ENCODE measurements at regions not wholly inside any gene's neighbourhood (a gene's known extent, or its start where the extent isn't known, plus 50 kb on each side); places are given as distances from the start of the nearest gene placed in this dataset.

DNA sequence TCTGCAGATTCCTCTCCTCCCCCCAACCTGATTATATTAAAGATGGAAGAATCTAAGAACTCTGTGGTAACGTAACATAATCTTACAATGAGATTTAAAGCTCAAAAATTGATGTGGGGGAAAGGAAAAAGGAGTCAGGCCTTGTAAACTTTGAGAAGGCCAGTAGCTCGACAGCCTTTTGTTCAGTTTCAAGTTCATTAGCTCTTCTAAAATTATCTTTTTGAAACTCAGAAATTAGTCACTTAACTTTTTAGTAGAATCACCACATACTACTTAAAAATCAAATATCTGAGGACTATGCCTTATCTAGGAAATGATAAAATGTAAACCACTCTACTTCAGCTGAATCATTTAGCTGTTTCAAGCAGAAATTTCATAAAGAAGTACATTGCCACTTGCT lies 996.2 kb downstream of the AMY1C start:
- TF ChIP-seq, protein P1, sequence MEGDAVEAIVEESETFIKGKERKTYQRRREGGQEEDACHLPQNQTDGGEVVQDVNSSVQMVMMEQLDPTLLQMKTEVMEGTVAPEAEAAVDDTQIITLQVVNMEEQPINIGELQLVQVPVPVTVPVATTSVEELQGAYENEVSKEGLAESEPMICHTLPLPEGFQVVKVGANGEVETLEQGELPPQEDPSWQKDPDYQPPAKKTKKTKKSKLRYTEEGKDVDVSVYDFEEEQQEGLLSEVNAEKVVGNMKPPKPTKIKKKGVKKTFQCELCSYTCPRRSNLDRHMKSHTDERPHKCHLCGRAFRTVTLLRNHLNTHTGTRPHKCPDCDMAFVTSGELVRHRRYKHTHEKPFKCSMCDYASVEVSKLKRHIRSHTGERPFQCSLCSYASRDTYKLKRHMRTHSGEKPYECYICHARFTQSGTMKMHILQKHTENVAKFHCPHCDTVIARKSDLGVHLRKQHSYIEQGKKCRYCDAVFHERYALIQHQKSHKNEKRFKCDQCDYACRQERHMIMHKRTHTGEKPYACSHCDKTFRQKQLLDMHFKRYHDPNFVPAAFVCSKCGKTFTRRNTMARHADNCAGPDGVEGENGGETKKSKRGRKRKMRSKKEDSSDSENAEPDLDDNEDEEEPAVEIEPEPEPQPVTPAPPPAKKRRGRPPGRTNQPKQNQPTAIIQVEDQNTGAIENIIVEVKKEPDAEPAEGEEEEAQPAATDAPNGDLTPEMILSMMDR (conservative IDR thresholded peaks at IDR 0.05; ENCODE audit: low read depth, low read length): no peak
- no peak for DNase-seq (ENCODE audit: low read depth)
- H3K4me3 ChIP-seq (ENCODE audit: low read depth, low read length): no peak overlapping the region

DNA sequence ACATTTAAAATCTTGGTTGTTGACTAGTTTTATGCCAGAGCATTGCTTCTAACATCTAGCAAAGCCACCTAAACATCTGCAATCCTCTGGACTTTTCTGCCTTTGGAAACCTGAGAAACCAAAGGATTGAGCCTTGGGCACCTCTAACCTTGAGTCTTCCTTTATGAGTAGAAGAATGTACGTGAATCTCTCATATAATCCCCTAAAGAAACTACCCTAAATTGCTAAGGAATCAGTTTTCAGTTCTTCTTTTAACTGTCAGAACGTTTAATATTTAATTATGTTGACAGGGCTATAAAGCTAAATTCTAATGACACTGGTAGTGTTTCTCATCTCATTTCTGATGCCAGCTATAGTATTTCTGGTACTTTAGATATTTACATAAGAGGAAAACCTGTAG lies 997.3 kb downstream of the AMY1C start:
- H3K4me3 ChIP-seq (ENCODE audit: low read depth, low read length): no peak overlapping the region
- DNase-seq (ENCODE audit: low read depth): no peak
- TF ChIP-seq, protein P1 (conservative IDR thresholded peaks at IDR 0.05; ENCODE audit: low read depth, low read length): no peak

DNA sequence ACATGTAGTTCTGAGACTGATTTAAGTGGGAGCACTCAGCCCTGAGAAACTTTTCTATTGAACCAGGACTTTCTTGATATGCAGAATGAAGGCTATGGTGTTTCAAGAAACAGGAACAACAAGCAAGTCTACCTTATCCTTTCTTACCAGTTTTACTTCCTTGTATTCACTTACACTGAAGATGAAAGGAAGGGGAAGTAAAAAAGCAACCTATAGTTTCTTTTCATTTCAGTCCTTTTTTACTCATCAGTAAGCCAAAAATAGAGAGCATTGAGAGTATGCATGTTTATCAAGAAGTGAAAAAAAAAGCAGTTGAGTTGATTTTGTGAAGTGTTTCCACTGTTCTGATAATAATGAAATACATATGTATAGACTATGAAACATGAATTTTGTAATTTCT lies 1010.3 kb downstream of the AMY1C start:
- H3K4me3 ChIP-seq (ENCODE audit: low read depth, low read length): no peak overlapping the region
- DNase-seq (ENCODE audit: low read depth): no peak
- TF ChIP-seq, protein P1 (conservative IDR thresholded peaks at IDR 0.05; ENCODE audit: low read depth, low read length): no peak

DNA sequence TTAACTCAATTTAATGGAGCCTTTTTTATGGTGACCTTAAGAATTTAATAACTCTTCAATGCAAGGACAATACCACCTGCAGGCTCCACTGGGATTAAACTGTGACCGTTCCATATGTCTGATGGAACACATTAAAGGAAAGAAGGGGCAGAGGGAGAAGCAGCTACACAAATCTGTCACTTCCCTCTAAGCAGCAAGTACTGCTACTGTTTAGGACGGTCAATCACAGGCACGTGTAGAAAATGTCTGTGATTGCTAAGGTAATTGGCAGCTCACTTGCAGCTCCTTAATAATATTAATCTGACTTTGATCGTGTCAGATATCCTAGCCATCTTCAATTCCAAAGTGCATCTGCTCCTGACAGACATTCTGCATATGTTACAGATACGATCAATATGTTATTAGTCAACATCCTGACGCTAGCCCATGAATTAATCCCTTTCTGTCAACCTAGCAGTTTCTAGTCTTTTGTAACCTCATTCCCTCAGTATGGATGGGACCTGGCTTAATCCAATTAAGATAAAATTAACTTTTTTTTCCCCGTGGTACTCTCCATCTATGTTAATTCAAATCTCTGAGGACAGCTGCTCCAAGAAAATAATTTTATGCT lies 1012.4 kb downstream of the AMY1C start:
- no peak for DNase-seq (ENCODE audit: low read depth)
- TF ChIP-seq, protein P1 (conservative IDR thresholded peaks at IDR 0.05; ENCODE audit: low read depth, low read length): no peak

DNA sequence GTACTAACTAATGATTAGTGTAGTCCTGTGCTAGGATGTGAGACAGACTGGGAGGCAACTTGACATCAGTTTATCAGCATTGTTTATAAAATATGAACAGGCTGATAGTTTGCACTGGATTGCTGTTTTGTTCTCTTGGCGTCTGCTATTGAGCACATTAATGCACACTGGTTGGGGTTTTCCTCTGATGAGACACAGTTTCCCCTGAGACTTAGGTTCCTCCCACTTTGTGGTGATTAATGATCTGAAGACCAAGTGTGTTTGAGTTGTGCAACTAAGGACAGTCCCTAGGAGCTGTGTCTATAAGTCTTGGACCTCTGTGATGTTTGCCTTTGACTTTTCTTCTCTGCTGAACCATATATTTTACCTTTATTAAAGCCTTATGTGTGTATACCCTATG lies 1015.4 kb downstream of the AMY1C start:
- peak; percentile 23 for DNase-seq (ENCODE audit: low read depth)
- TF ChIP-seq, protein P1 (conservative IDR thresholded peaks at IDR 0.05; ENCODE audit: low read depth, low read length): no peak
- H3K4me3 ChIP-seq (ENCODE audit: low read depth, low read length): no peak overlapping the region

More for the DNA sequence above, 1012.4 kb downstream of the AMY1C start:
- no peak overlapping the region for H3K4me3 ChIP-seq (ENCODE audit: low read depth, low read length)

DNA sequence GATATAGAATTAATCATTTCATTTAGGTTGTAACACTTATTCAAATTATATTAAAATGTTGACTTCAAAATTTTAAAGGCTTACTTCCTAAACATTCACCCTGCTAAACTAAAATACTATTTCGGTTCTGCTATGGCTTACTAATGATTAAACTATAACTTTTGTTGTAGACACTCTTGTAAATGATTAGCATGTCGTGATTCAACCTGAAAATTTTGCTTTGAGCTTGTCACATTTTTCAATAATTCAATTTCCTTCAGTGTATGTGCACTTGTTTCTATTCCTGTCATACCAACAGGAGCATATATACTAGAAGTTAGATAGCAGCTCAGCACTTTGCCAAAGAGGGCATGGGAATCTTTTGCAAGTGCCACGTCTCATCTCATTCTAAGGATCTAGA lies 1018.8 kb downstream of the AMY1C start:
- TF ChIP-seq, protein P1 (conservative IDR thresholded peaks at IDR 0.05; ENCODE audit: low read depth, low read length): no peak
- DNase-seq (ENCODE audit: low read depth): no peak
- H3K4me3 ChIP-seq (ENCODE audit: low read depth, low read length): no peak overlapping the region

DNA sequence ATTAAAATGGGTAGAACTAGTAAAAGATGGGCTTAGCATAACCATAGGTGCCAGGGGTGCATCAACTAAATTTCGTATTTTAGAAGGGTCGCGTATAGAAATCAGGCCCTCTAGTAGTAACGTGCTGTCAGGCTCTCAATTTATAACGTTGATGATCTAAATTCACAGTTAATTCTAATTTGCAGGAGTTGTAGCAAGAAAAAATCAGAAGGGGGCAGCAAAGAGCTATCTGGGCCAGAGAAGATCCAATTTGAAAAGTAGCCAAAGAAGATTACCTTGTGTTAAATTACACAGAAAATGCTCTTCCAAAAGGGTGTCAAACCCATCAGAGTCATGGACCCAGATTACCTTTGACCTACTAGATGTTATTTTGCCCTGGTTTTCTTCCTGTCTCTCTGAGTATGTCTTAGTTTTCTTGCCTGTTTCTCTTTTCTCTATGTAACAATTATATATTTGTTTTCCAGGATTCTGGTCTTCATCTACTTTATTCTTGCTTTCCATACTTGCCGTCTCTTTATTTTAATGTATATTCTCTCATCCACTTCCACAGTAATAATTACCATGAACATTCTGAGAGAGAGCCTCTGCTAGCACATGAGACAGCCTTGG lies 1030.9 kb downstream of the AMY1C start:
- H3K4me3 ChIP-seq (ENCODE audit: low read depth, low read length): no peak overlapping the region
- TF ChIP-seq, protein P1 (conservative IDR thresholded peaks at IDR 0.05; ENCODE audit: low read depth, low read length): peak; percentile 77
- peak; percentile 42 for DNase-seq (ENCODE audit: low read depth)

Measured in choroid plexus epithelial cell (primary cell).